Esophagus squamous epithelium (tissue), 4 donors: ENCODE measurements at regions not wholly inside any gene's neighbourhood (a gene's known extent, or its start where the extent isn't known, plus 50 kb on each side); places are given as distances from the start of the nearest gene placed in this dataset.

Source experiments
- POLR2A ChIP-seq, 4 donors: fragments of 450-650 bp; IDR thresholded peaks; one replicate each; pipeline ENCODE4 v1.6.1; 2017; ENCODE audit warnings: antibody characterized with exemption in 4 of 4, mild to moderate bottlenecking in 4 of 4, moderate library complexity in 3 of 4
- TF ChIP-seq, protein P1 (sequence below), 6 experiments: fragments of 450-650 bp in 4 of 6; fragments of 200-600 bp in 2 of 6; sonication (generic) in 2 of 6; IDR thresholded peaks; one replicate each; pipeline ENCODE4 v1.5.1; 2016 to 2019; ENCODE audit warnings: antibody characterized with exemption in 6 of 6, mild to moderate bottlenecking in 4 of 6, moderate library complexity in 4 of 6

DNA sequence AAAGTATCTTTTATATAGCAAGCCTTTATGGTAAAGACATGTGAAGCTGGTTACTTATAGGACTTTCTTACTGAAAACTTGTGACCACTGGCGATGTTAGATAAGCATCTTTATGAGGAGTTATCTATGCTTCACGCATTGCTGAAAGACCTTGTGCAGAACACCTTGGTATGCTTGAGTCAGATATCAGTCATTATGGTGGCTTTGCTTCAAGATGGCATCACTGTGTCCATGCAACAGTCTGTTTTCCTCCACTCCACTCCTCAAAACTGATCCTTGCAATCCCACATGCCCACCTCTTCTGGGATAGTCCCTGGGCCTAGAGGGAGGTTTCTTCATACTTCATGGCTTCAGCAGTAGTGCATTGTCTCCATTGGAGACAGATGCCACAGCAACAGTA lies 656.3 kb downstream of the ZNF385D start:
- TF ChIP-seq, protein P1, sequence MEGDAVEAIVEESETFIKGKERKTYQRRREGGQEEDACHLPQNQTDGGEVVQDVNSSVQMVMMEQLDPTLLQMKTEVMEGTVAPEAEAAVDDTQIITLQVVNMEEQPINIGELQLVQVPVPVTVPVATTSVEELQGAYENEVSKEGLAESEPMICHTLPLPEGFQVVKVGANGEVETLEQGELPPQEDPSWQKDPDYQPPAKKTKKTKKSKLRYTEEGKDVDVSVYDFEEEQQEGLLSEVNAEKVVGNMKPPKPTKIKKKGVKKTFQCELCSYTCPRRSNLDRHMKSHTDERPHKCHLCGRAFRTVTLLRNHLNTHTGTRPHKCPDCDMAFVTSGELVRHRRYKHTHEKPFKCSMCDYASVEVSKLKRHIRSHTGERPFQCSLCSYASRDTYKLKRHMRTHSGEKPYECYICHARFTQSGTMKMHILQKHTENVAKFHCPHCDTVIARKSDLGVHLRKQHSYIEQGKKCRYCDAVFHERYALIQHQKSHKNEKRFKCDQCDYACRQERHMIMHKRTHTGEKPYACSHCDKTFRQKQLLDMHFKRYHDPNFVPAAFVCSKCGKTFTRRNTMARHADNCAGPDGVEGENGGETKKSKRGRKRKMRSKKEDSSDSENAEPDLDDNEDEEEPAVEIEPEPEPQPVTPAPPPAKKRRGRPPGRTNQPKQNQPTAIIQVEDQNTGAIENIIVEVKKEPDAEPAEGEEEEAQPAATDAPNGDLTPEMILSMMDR (IDR thresholded peaks at IDR 0.05): no peak
- no peak for TF ChIP-seq POLR2A (IDR thresholded peaks at IDR 0.05)
